ENCODE measurements at regions not wholly inside any gene's neighbourhood (a gene's known extent, or its start where the extent isn't known, plus 50 kb on each side); places are given as distances from the start of the nearest gene placed in this dataset.

- Mint-ChIP-seq H3K4me1 (peaks cover 41% of the 10 kb centered on the region), H3K4me3 (no peak overlapping the region), H3K27me3 (ENCODE audit: low read depth) (no peaks in the 10 kb centered on the region), H3K9me3 (peaks cover 6% of the 10 kb centered on the region), H3K36me3 (no peaks in the 10 kb centered on the region; the same call in 1 of the 2 replicates), H3K27ac (peak overlapping the region; percentile 37)
- ATAC-seq = no peak
- ChIA-PET POLR2A (no interaction called here), CTCF (interaction anchor here (0.8 kb wide), 1 partner anchor 62 kb away, joined by 4 read pairs; no protein-coding TSS in a partner anchor)
- TF ChIP-seq ATF2 (CRISPR knock-in tag; IDR thresholded peaks at IDR 0.05; ENCODE audit: borderline replicate concordance, low read depth) = no peak
- TF ChIP-seq NFYB (CRISPR knock-in tag; conservative IDR thresholded peaks at IDR 0.05; ENCODE audit: low read depth) = no peak
- TF ChIP-seq ATF6 (CRISPR knock-in tag; IDR thresholded peaks at IDR 0.05) = no peak
- no peak for TF ChIP-seq TCF7 (CRISPR knock-in tag; IDR thresholded peaks at IDR 0.05; ENCODE audit: low read depth)
- no peak for TF ChIP-seq SMAD3 (CRISPR knock-in tag; IDR thresholded peaks at IDR 0.05; ENCODE audit: borderline replicate concordance)
- TF ChIP-seq E2F1 (CRISPR knock-in tag; IDR thresholded peaks at IDR 0.05) = no peak
- TF ChIP-seq ETV6 (CRISPR knock-in tag; IDR thresholded peaks at IDR 0.05) = no peak
- DNase-seq (ENCODE audit: low spot score) = no peak
Observed at GRCh38 chrX:34576864-34577263, 80.2 kb downstream of the TMEM47 start.

- peaks cover 46% of the 10 kb centered on the region for H3K4me1 Mint-ChIP-seq
- H3K4me3 Mint-ChIP-seq = no peak overlapping the region
- peaks cover 29% of the 10 kb centered on the region for H3K36me3 Mint-ChIP-seq
- ATAC-seq = no peak
- H3K27me3 Mint-ChIP-seq (ENCODE audit: low read depth) = no peaks in the 10 kb centered on the region
- peaks cover 22% of the 10 kb centered on the region for H3K9me3 Mint-ChIP-seq
- CTCF ChIA-PET = no interaction called here
- POLR2A ChIA-PET = no interaction called here
- no peak overlapping the region for H3K27ac Mint-ChIP-seq
- DNase-seq (ENCODE audit: low spot score) = no peak
- TF ChIP-seq AR (CRISPR knock-in tag; IDR thresholded peaks at IDR 0.05) (no peak), ZNF532 (CRISPR knock-in tag; IDR thresholded peaks at IDR 0.05; ENCODE audit: borderline replicate concordance) (no peak), JUN (CRISPR knock-in tag; IDR thresholded peaks at IDR 0.05) (no peak), NFYB (CRISPR knock-in tag; conservative IDR thresholded peaks at IDR 0.05; ENCODE audit: low read depth) (no peak), TEAD4 (CRISPR knock-in tag; IDR thresholded peaks at IDR 0.05) (no peak), ZNF396 (CRISPR knock-in tag; IDR thresholded peaks at IDR 0.05; ENCODE audit: borderline replicate concordance) (no peak), CREB1 (CRISPR knock-in tag; IDR thresholded peaks at IDR 0.05) (no peak), MYBL2 (CRISPR knock-in tag; IDR thresholded peaks at IDR 0.05) (no peak), ATF3 (CRISPR knock-in tag; conservative IDR thresholded peaks at IDR 0.05) (no peak), PRRX2 (CRISPR knock-in tag; IDR thresholded peaks at IDR 0.05) (no peak), MLX (CRISPR knock-in tag; IDR thresholded peaks at IDR 0.05) (no peak), HMGXB4 (CRISPR knock-in tag; IDR thresholded peaks at IDR 0.05) (no peak), RORB (CRISPR knock-in tag; IDR thresholded peaks at IDR 0.05) (no peak), ZNF423 (CRISPR knock-in tag; IDR thresholded peaks at IDR 0.05) (no peak)
Observed at GRCh38 chrX:34565981-34566380, 91.1 kb downstream of the TMEM47 start.

Measured in WTC11 (cell line).